SK-N-SH (cell line): ENCODE measurements at regions not wholly inside any gene's neighbourhood (a gene's known extent, or its start where the extent isn't known, plus 50 kb on each side); places are given as distances from the start of the nearest gene placed in this dataset.

Experiments
- CTCF ChIA-PET: fragments of 300-600, 350-600 bp; formaldehyde crosslinking; extraction: SDS; loops from one replicate; lab custom pipeline; 2021; lab: Yijun Ruan, JAX
- POLR2A ChIA-PET: fragments of 350-600 bp; sonication (Branson Sonifier 250); formaldehyde crosslinking; extraction: SDS; loops from one replicate; lab custom pipeline; 2020; ENCODE audit warnings: antibody characterized with exemption, inconsistent platforms; lab: Yijun Ruan, JAX
- DNase-seq: peaks from one replicate; pipeline ENCODE4 v3.0.0; 2012
- H2AFZ ChIP-seq: fragments of 200-600 bp; sonication (generic); 2 replicates; pipeline ENCODE4 v1.8.1; 2016; ENCODE audit warnings: antibody characterized with exemption, mild to moderate bottlenecking, low read depth
- H3F3A ChIP-seq: fragments of 200-600 bp; sonication (generic); replicated peaks from 2 replicates; pipeline ENCODE3; 2016; ENCODE audit warnings: antibody characterized with exemption, mild to moderate bottlenecking; ENCODE audit not compliant: insufficient read depth
- H3K27ac ChIP-seq, 2 experiments: fragments of 200-500 bp in 1 of 2; fragments of 200-600 bp in 1 of 2; sonication (Bioruptor generic) in 1 of 2; sonication (generic), shearing (Covaris generic) in 1 of 2; 2 replicates each; pipeline versions ENCODE4 v1.5.1 to v1.6.1; 2014 to 2016; ENCODE audit warnings: low read depth in 2 of 2, inconsistent platforms in 1 of 2, low read length in 1 of 2, mild to moderate bottlenecking in 1 of 2, mixed read lengths in 1 of 2
- H3K27me3 ChIP-seq: fragments of 200-600 bp; sonication (generic), shearing (Covaris generic); 2 replicates; pipeline ENCODE4 v1.6.1; 2016; ENCODE audit warnings: mixed run types; ENCODE audit not compliant: insufficient read depth
- H3K36me3 ChIP-seq, 2 experiments: fragments of 200-500 bp in 1 of 2; fragments of 200-600 bp in 1 of 2; sonication (Bioruptor generic) in 1 of 2; sonication (generic) in 1 of 2; replicated peaks in 1 of 2; 2 replicates each; pipeline versions ENCODE3 to v1.5.1; 2014 to 2016; ENCODE audit warnings: low read length in 1 of 2, mild to moderate bottlenecking in 1 of 2; ENCODE audit not compliant: insufficient read depth in 2 of 2, control insufficient read depth in 1 of 2
- H3K4me1 ChIP-seq, 2 experiments: fragments of 200-500 bp in 1 of 2; fragments of 200-600 bp in 1 of 2; sonication (Bioruptor generic) in 1 of 2; sonication (generic), shearing (Covaris generic) in 1 of 2; 2 replicates each; pipeline versions ENCODE4 v1.5.1 to v1.6.1; 2014 to 2016; ENCODE audit warnings: low read depth in 1 of 2, low read length in 1 of 2, mixed run types in 1 of 2; ENCODE audit not compliant: insufficient read depth in 2 of 2, control insufficient read depth in 1 of 2
- H3K4me2 ChIP-seq: fragments of 200-600 bp; sonication (generic), shearing (Covaris generic); 2 replicates; pipeline ENCODE4 v1.6.1; 2017; ENCODE audit warnings: mixed run types
- H3K4me3 ChIP-seq, 2 experiments: fragments of 200-500 bp in 1 of 2; fragments of 200-600 bp in 1 of 2; sonication (Bioruptor generic) in 1 of 2; sonication (generic), shearing (Covaris generic) in 1 of 2; 2 replicates each; pipeline versions ENCODE4 v1.5.1 to v1.8.1; 2014 to 2016; ENCODE audit warnings: low read depth in 2 of 2, inconsistent platforms in 1 of 2, low read length in 1 of 2, mild to moderate bottlenecking in 1 of 2, mixed read lengths in 1 of 2, moderate library complexity in 1 of 2
- H3K79me2 ChIP-seq: fragments of 200-600 bp; sonication (generic); 2 replicates; pipeline ENCODE4 v1.8.1; 2017; ENCODE audit warnings: mild to moderate bottlenecking; ENCODE audit not compliant: insufficient read depth
- H3K9ac ChIP-seq: fragments of 200-600 bp; sonication (generic); 2 replicates; pipeline ENCODE4 v1.6.1; 2017; ENCODE audit warnings: mixed run types
- H3K9me2 ChIP-seq: fragments of 200-600 bp; sonication (generic); 2 replicates; pipeline ENCODE4 v1.6.1; 2017; ENCODE audit warnings: mixed run types
- H3K9me3 ChIP-seq: fragments of 200-600 bp; sonication (generic); 2 replicates; pipeline ENCODE4 v1.6.1; 2017; ENCODE audit warnings: mixed run types, mild to moderate bottlenecking, moderate library complexity
- H4K20me1 ChIP-seq: fragments of 200-600 bp; sonication (generic); 2 replicates; pipeline ENCODE4 v1.6.1; 2017; ENCODE audit warnings: mild to moderate bottlenecking, mixed run types; ENCODE audit not compliant: insufficient read depth
- EZH2phosphoT487 ChIP-seq: fragments of 200-600 bp; sonication (generic); IDR thresholded peaks from 2 replicates; pipeline ENCODE4 v1.6.1; 2017; ENCODE audit warnings: low read depth, mixed run types, mild to moderate bottlenecking, antibody characterized with exemption, moderate library complexity, borderline replicate concordance
- FOXJ3 ChIP-seq: sonication (generic); formaldehyde crosslinking; IDR thresholded peaks from 2 replicates; pipeline ENCODE4 v1.5.1; 2020; ENCODE audit warnings: mild to moderate bottlenecking, missing genetic modification reagents
- FOXM1 ChIP-seq: IDR thresholded peaks from 2 replicates; pipeline ENCODE4 v1.4.0; 2012; ENCODE audit warnings: low read depth, mild to moderate bottlenecking
- GABPA ChIP-seq: IDR thresholded peaks from 2 replicates; pipeline ENCODE4 v1.4.0; 2012; ENCODE audit warnings: low read depth, mild to moderate bottlenecking
- GATA2 ChIP-seq: sonication (generic); formaldehyde crosslinking; IDR thresholded peaks from 2 replicates; pipeline ENCODE4 v1.5.0; 2020; ENCODE audit warnings: mild to moderate bottlenecking, missing genetic modification reagents
- JUND ChIP-seq: IDR thresholded peaks from 2 replicates; pipeline ENCODE4 v1.4.0; 2012
- MEF2A ChIP-seq: IDR thresholded peaks from 2 replicates; pipeline ENCODE4 v1.4.0; 2012; ENCODE audit warnings: low read depth, borderline replicate concordance
- MXI1 ChIP-seq: IDR thresholded peaks from 2 replicates; pipeline ENCODE4 v1.6.1; 2012; ENCODE audit warnings: mild to moderate bottlenecking, low read depth, low read length, improper control_type of control experiment
- NFIC ChIP-seq: IDR thresholded peaks from 2 replicates; pipeline ENCODE4 v1.4.0; 2012; ENCODE audit warnings: borderline replicate concordance
- POLR2AphosphoS5 ChIP-seq: IDR thresholded peaks from 2 replicates; pipeline ENCODE4 v1.6.1; 2012; ENCODE audit warnings: low read depth, low read length
- SMC3 ChIP-seq: IDR thresholded peaks from 2 replicates; pipeline ENCODE4 v1.6.1; 2012; ENCODE audit warnings: low read depth, low read length, improper control_type of control experiment
- TAF1 ChIP-seq: IDR thresholded peaks from 2 replicates; pipeline ENCODE4 v1.6.1; 2012; ENCODE audit warnings: low read depth, mild to moderate bottlenecking, low read length, moderate library complexity, borderline replicate concordance
- TCF12 ChIP-seq: IDR thresholded peaks from 2 replicates; pipeline ENCODE4 v1.4.0; 2012
- TEAD4 ChIP-seq: IDR thresholded peaks from 2 replicates; pipeline ENCODE4 v1.4.0; 2012; ENCODE audit warnings: mild to moderate bottlenecking, borderline replicate concordance; ENCODE audit not compliant: insufficient read depth
- YY1 ChIP-seq: IDR thresholded peaks from 2 replicates; pipeline ENCODE4 v1.4.0; 2012; ENCODE audit warnings: low read depth, mild to moderate bottlenecking
- WGBS: methylation state at CpG from one replicate; pipeline ENCODE4 v1.1.6; 2017; ENCODE audit warnings: low lambda C conversion rate; 5-methylcytosine and 5-hydroxymethylcytosine counted together
- TF ChIP-seq, protein P1 (sequence below): IDR thresholded peaks from 2 replicates; pipeline ENCODE4; 2012
- TF ChIP-seq, protein P2 (sequence below): fragments of 150-350 bp; IDR thresholded peaks from 2 replicates; pipeline ENCODE4 v1.6.1; 2017; ENCODE audit warnings: antibody characterized with exemption, low read length, low read depth, borderline replicate concordance
- TF ChIP-seq, protein P3 (sequence below): IDR thresholded peaks from 2 replicates; pipeline ENCODE4 v1.4.0; 2012; ENCODE audit warnings: low read depth
- TF ChIP-seq, protein P4 (sequence below): IDR thresholded peaks from 2 replicates; pipeline ENCODE4 v1.4.0; 2012; ENCODE audit warnings: low read depth, borderline replicate concordance

DNA sequence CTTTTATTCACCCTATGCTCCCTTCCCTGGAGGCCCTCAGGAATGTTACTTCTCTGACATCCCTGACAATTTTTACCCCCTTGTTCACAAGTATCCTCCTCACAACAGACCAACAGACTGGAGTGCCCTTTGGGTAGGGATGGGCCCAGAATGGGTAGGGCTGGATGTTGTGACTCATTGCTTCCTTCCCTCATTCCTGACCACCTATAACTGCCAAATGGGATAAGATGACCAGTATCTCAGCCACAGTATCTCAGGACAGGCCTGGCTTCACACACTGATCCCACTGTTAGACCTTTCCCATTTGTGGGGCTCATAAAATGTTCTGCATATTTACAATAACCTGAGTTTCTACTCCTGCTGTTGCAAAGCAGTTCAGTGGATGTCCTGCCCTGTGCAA is 223.0 kb upstream of the LRFN2 start:
- peaks cover 5% of the 10 kb centered on the region for H3F3A ChIP-seq
- TF ChIP-seq FOXJ3 (no peak), SMC3 (no peak), GABPA (no peak), NFIC (no peak)
- TF ChIP-seq, protein P1, sequence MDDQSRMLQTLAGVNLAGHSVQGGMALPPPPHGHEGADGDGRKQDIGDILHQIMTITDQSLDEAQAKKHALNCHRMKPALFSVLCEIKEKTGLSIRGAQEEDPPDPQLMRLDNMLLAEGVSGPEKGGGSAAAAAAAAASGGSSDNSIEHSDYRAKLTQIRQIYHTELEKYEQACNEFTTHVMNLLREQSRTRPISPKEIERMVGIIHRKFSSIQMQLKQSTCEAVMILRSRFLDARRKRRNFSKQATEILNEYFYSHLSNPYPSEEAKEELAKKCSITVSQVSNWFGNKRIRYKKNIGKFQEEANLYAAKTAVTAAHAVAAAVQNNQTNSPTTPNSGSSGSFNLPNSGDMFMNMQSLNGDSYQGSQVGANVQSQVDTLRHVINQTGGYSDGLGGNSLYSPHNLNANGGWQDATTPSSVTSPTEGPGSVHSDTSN: no peak
- TF ChIP-seq, all 33 proteins: peak for 0
- no peaks in the 10 kb centered on the region for H4K20me1 ChIP-seq
- no peaks in the 10 kb centered on the region for H3K9me3 ChIP-seq
- ChIA-PET POLR2A (no interaction called here), CTCF (no interaction called here)
- H3K36me3 ChIP-seq: no peaks in the 10 kb centered on the region
- H2AFZ ChIP-seq: no peak overlapping the region
- no peaks in the 10 kb centered on the region for H3K9me2 ChIP-seq
- no peak for DNase-seq
- H3K9ac ChIP-seq: no peak overlapping the region
- H3K4me3 ChIP-seq: no peak overlapping the region
- H3K79me2 ChIP-seq: no peaks in the 10 kb centered on the region
- no peaks in the 10 kb centered on the region for H3K27me3 ChIP-seq
- peaks cover 0 to 18% of the 10 kb centered on the region in 2 experiments; a peak in 3 of 4 replicates for H3K4me1 ChIP-seq
- H3K27ac ChIP-seq: no peak overlapping the region
- H3K4me2 ChIP-seq: no peak overlapping the region

DNA sequence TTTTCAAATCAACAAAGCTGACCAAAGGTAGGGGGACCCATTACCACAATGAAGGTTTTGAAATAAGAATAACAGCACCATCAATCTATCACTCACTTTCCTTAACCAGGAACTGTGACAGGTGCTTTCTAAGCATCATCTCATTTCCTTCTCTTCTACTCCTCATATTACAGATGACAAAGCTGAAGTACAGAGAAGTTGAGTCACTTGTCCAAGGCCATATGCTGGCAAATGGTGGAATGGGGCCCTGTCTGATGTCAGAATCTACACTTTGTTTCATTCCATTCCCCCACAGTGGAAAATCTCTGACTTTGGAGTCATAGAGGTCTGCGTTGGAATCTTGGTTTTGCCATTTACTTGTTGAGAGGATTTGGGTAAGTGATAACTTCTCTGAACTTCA is 222.5 kb upstream of the LRFN2 start:
- Histone ChIP-seq H3K9me2 (no peaks in the 10 kb centered on the region), H3K27me3 (no peaks in the 10 kb centered on the region), H2AFZ (no peak overlapping the region), H3K4me3 (no peak overlapping the region)
- no peak for DNase-seq
- 89% methylated on average over 1 of the region's 1 CpG for WGBS
- TF ChIP-seq FOXM1 (no peak), YY1 (no peak), MXI1 (no peak), TCF12 (no peak), TAF1 (no peak), SMC3 (no peak), GABPA (no peak), GATA2 (CRISPR knock-in tag) (no peak), MEF2A (no peak), EZH2phosphoT487 (no peak), TEAD4 (no peak), FOXJ3 (no peak), POLR2AphosphoS5 (no peak), JUND (no peak)
- TF ChIP-seq, protein P1: no peak
- TF ChIP-seq, protein P2, sequence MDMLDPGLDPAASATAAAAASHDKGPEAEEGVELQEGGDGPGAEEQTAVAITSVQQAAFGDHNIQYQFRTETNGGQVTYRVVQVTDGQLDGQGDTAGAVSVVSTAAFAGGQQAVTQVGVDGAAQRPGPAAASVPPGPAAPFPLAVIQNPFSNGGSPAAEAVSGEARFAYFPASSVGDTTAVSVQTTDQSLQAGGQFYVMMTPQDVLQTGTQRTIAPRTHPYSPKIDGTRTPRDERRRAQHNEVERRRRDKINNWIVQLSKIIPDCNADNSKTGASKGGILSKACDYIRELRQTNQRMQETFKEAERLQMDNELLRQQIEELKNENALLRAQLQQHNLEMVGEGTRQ: no peak
- TF ChIP-seq, protein P3, sequence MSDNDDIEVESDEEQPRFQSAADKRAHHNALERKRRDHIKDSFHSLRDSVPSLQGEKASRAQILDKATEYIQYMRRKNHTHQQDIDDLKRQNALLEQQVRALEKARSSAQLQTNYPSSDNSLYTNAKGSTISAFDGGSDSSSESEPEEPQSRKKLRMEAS: no peak
- TF ChIP-seq, protein P4, sequence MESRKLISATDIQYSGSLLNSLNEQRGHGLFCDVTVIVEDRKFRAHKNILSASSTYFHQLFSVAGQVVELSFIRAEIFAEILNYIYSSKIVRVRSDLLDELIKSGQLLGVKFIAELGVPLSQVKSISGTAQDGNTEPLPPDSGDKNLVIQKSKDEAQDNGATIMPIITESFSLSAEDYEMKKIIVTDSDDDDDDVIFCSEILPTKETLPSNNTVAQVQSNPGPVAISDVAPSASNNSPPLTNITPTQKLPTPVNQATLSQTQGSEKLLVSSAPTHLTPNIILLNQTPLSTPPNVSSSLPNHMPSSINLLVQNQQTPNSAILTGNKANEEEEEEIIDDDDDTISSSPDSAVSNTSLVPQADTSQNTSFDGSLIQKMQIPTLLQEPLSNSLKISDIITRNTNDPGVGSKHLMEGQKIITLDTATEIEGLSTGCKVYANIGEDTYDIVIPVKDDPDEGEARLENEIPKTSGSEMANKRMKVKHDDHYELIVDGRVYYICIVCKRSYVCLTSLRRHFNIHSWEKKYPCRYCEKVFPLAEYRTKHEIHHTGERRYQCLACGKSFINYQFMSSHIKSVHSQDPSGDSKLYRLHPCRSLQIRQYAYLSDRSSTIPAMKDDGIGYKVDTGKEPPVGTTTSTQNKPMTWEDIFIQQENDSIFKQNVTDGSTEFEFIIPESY: no peak
- TF ChIP-seq, all 33 proteins: peak for 0
- Histone ChIP-seq H3K9me3 (no peaks in the 10 kb centered on the region), H3K4me1 (peaks cover 0 to 18% of the 10 kb centered on the region in 2 experiments; a peak in 3 of 4 replicates), H3K27ac (no peak overlapping the region), H4K20me1 (no peaks in the 10 kb centered on the region), H3F3A (peaks cover 5% of the 10 kb centered on the region), H3K79me2 (no peaks in the 10 kb centered on the region), H3K9ac (no peak overlapping the region), H3K36me3 (no peaks in the 10 kb centered on the region), H3K4me2 (no peak overlapping the region)
- ChIA-PET POLR2A (no interaction called here), CTCF (no interaction called here)
